Jurkat, Clone E6-1 (cell line): ENCODE measurements at regions not wholly inside any gene's neighbourhood (a gene's known extent, or its start where the extent isn't known, plus 50 kb on each side); places are given as distances from the start of the nearest gene placed in this dataset.

ENCODE experiments used
- DNase-seq: peaks from one replicate; pipeline ENCODE4 v3.0.0-alpha.2; 2011; ENCODE audit warnings: low read depth, low spot score
- H3K4me3 ChIP-seq: 2 replicates; pipeline ENCODE4 v1.5.1; 2011; ENCODE audit warnings: mild to moderate bottlenecking, low read length, control low read depth, moderate library complexity

DNA sequence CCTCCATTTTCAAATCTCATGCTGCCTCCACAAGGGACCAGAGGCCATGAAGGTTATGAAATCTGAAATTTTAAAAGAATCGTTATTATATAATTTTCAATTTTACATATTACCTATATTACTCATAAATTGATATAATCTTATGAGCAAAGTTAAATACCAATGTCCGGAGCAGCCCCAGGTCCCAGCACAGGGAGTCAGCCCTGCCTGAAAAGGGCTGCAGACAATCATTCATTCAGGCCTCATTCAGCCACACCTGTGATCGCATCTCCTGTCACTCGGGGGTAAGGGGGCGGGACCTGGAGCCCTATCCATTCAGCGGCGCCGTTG lies 172.5 kb downstream of the AHSP start:
- DNase-seq, result no peak
- H3K4me3 ChIP-seq, result peak overlapping the region; percentile 89

GRCh38 chr16:31700530-31701388 lies 172.8 kb upstream of the ZNF267 start:
- H3K4me3 ChIP-seq, result peak overlapping the region; percentile 89
- DNase-seq, result peak; percentile 84

DNA sequence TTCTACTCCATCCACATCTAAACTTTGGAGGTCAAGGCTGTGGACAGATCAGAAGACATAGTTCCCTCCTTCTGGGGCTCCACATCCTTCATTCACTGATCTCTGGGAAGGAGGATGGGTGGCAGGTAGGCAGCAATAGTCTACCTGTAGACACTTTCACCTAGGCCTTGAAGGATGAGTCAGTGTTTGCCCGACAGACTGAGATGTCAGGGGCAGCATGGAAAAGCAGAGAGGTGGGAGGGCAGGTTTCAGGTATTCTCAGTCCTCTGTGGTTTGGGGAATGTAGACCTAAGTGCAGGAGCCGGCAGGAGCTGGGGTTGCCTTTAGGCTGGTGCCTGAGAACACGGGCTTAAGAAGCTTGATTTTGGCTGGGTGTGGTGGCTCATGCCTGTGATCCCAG lies 171.9 kb upstream of the ZNF267 start:
- DNase-seq, result no peak

GRCh38 chr16:31702796-31703195 lies 170.8 kb upstream of the ZNF267 start:
- H3K4me3 ChIP-seq, result no peak overlapping the region
- no peak for DNase-seq

More for the DNA sequence above, 171.9 kb upstream of the ZNF267 start:
- H3K4me3 ChIP-seq, result no peak overlapping the region; the same call in 1 of the 2 replicates

DNA sequence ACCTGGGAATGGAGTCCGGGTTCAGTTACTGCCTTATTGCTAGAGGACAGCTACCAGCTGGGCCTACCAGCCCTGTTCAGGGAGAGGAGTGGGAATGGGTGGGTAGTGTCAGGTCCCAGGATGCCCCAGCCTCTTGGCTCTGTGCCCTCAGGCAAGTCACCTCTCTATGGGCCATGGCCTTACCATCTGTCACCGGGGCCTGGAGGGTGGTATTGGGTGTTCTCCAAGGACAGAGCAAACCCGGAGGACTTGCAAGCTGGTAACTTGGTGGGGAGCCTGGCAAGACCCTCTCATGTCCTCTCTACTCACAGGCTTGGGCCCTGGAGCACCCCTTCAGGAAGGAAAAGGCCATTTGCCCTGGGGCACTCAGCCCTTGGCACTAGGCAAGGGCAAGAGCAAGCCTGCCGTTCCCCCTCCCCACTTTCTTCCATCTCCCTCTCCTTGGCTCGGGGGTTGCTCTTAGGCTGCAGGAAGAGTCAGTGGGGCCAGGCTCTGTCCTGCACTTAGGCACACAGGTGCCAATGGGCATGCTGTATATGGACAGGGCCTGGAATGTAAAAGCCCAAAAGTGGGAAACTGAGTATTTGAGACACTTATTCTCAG lies 170.0 kb upstream of the ZNF267 start:
- H3K4me3 ChIP-seq, result no peak overlapping the region
- no peak for DNase-seq

GRCh38 chr16:31704138-31704537 lies 169.5 kb upstream of the ZNF267 start:
- no peak for DNase-seq
- H3K4me3 ChIP-seq, result no peak overlapping the region

GRCh38 chr16:31705371-31705770 lies 168.2 kb upstream of the ZNF267 start:
- H3K4me3 ChIP-seq, result no peak overlapping the region
- DNase-seq, result no peak

- no peak overlapping the region for H3K4me3 ChIP-seq
- no peak for DNase-seq
Measured at GRCh38 chr16:31706318-31706717, 167.3 kb upstream of the ZNF267 start.

DNA sequence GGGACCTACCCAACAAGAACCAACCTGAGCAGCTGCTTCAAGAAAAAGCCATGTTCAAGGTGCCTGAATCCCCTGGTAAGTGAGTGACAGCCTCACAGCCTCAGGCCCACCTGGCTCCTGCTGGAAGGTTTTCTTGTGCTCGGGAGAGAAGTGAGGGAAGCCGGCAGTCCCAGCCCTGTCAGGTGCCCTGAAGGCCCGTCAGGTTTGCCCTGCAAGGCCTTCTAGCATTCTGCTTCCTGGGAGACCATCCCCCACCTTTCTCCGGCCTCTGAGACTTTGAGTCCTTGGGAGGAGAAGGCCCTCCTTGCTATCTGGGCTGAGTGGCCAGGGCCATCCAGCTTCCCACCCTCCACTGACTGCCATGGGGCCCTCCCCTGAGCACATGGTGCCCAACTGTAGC lies 166.7 kb upstream of the ZNF267 start:
- no peak overlapping the region for H3K4me3 ChIP-seq
- no peak for DNase-seq

GRCh38 chr16:31707743-31708335 lies 165.8 kb upstream of the ZNF267 start:
- no peak overlapping the region for H3K4me3 ChIP-seq
- no peak for DNase-seq

GRCh38 chr16:31708348-31708747 lies 165.3 kb upstream of the ZNF267 start:
- peak; percentile 84 for DNase-seq
- no peak overlapping the region for H3K4me3 ChIP-seq

DNA sequence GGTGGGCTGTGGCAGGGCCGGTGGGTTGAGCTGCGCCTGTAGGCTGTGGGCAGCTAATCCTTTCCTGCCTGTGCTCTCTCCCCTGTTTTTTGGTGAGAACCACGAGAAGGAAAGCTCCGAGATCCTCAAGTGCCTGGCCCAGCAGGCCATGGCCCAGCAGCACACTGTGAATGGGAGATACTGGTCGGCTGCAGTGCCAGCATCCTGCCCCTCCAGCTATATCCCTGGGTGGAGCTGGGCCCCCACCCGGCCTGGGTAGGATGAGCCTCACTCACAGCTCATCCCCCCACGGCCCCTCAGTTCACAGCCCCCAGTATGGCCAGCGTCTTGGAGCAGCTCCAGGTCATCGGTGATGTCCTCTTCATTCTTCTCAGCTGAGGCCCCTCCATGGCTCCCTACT lies 164.4 kb upstream of the ZNF267 start:
- H3K4me3 ChIP-seq, result no peak overlapping the region
- DNase-seq, result no peak

- no peak overlapping the region for H3K4me3 ChIP-seq
- DNase-seq, result no peak
Measured at GRCh38 chr16:31710134-31710533, 163.5 kb upstream of the ZNF267 start.

GRCh38 chr16:31710880-31711279 lies 162.7 kb upstream of the ZNF267 start:
- H3K4me3 ChIP-seq, result no peak overlapping the region
- DNase-seq, result no peak

DNA sequence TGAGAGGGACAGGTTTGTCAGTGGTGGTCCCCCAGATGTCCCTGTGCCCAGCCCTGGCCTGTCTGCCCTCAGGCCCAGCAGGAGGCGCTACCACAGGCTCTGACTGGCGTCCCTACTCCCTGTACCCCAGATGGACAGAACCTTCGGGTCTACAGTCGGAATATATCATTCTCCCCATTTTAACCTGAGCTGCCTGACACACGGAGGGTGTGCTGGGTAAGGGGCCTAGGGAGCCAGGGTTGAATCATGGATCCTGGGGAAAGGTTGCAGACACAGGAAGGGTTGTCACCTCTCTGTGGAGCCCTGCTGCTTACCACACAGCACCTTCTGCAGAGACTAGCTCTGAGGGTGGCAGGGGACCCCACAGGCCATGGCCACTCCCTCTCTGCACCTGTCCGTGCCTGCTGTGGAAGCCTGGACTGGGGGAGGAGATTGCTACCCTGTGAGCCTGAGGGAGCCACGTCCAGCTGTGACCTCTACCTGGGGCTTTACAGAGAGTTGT lies 162.2 kb upstream of the ZNF267 start:
- no peak overlapping the region for H3K4me3 ChIP-seq
- no peak for DNase-seq

GRCh38 chr16:31712064-31712540 lies 161.5 kb upstream of the ZNF267 start:
- no peak overlapping the region for H3K4me3 ChIP-seq
- DNase-seq, result no peak

- H3K4me3 ChIP-seq, result peak overlapping the region; percentile 90
- DNase-seq, result peak; percentile 94
Measured at GRCh38 chr16:31713071-31713944, 160.3 kb upstream of the ZNF267 start.

DNA sequence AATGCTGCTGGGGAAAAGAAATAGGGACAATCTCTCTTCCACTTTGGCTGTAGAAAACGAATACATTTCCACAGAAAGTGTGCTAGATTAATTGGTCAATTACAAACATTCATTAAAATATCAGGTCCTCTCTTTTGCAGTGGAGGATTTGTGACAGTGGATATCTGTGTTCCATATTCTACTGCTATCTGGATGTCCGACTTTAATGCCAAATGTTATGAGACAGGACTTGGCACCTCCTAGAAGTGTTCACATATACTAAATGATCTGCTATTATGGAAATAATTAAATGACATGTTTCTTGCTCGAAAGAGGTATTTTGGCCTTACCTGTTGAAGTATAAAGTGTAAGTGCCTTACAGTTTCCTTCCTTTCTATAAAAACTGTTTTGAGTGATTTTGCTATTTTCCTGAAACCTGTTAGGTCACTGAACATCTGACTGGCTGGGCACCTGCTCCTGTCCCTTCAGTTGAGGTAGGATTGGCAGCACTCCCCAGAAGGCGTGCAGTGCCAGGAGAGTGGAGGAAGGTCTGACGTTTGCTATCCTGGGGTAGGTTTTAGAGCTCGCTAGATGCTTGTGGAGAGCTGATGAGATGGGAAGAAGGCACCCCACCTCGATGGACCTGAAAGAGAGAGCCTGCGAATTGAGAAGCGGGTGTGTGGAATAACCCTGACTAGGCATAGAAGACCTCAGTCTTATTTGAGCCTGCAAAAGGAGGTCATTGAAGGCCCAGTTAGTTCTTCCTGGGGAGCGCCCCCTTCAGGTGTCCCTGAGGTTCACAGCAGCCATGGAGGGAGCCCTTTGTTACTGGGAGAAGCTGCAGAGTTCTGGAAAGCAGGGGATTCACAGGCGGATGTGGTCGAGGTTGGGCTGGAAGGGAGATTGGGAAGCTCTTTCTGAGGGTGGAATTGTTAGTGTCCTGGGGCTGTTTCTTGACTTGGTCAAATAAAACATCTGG lies 159.4 kb upstream of the ZNF267 start:
- peak overlapping the region; percentile 90 for H3K4me3 ChIP-seq
- no peak for DNase-seq
